Suprapubic skin (tissue), 4 donors: ENCODE measurements at regions not wholly inside any gene's neighbourhood (a gene's known extent, or its start where the extent isn't known, plus 50 kb on each side); places are given as distances from the start of the nearest gene placed in this dataset.
A peak's percentile ranks its signal among the peaks of the same experiment; 100 is the strongest.
"Not testable (repeated sequence)": the region's sequence is repeated elsewhere in the genome, so short reads cannot be mapped to it uniquely, and the experiment has no call there.

Experiments
- DNase-seq, 2 donors: peaks; one replicate each; pipeline ENCODE4 v3.0.0-alpha.2; 2019; ENCODE audit warnings: low spot score in 2 of 2
- H3K27ac ChIP-seq: fragments of 200-600 bp; sonication (generic); one replicate; pipeline ENCODE4 v1.5.1; 2019
- H3K27me3 ChIP-seq: fragments of 200-600 bp; sonication (generic); one replicate; pipeline ENCODE4 v1.5.1; 2019
- H3K36me3 ChIP-seq: fragments of 200-600 bp; sonication (generic); one replicate; pipeline ENCODE4 v1.5.1; 2019
- H3K4me1 ChIP-seq: fragments of 200-600 bp; sonication (generic); one replicate; pipeline ENCODE4 v1.5.1; 2019
- H3K4me3 ChIP-seq: fragments of 200-600 bp; sonication (generic); one replicate; pipeline ENCODE4 v1.5.1; 2019; ENCODE audit warnings: mild to moderate bottlenecking
- H3K9me3 ChIP-seq: fragments of 200-600 bp; sonication (generic); one replicate; pipeline ENCODE4 v1.5.1; 2019
- EP300 ChIP-seq: sonication (generic); formaldehyde crosslinking; IDR thresholded peaks from one replicate; pipeline ENCODE4 v1.6.1; 2017; ENCODE audit warnings: antibody characterized with exemption
- POLR2A ChIP-seq, 2 donors: fragments of 450-650 bp; IDR thresholded peaks; one replicate each; pipeline ENCODE4 v1.6.1; 2017; ENCODE audit warnings: antibody characterized with exemption in 2 of 2, mild to moderate bottlenecking in 2 of 2, moderate library complexity in 2 of 2
- POLR2AphosphoS5 ChIP-seq, 3 donors: sonication (generic); formaldehyde crosslinking; IDR thresholded peaks; one replicate each; pipeline ENCODE4 v1.6.1; 2017; ENCODE audit warnings: antibody characterized with exemption in 3 of 3
- WGBS: methylation state at CpG from one replicate; pipeline ENCODE4 v1.1.5; 2018; 5-methylcytosine and 5-hydroxymethylcytosine counted together
- TF ChIP-seq, protein P1 (sequence below), 2 donors: fragments of 200-600 bp in 1 of 2; fragments of 450-650 bp in 1 of 2; sonication (generic) in 1 of 2; IDR thresholded peaks; one replicate each; pipeline ENCODE4 v1.5.1; 2016 to 2019; ENCODE audit warnings: antibody characterized with exemption in 2 of 2, mild to moderate bottlenecking in 1 of 2, moderate library complexity in 1 of 2

DNA sequence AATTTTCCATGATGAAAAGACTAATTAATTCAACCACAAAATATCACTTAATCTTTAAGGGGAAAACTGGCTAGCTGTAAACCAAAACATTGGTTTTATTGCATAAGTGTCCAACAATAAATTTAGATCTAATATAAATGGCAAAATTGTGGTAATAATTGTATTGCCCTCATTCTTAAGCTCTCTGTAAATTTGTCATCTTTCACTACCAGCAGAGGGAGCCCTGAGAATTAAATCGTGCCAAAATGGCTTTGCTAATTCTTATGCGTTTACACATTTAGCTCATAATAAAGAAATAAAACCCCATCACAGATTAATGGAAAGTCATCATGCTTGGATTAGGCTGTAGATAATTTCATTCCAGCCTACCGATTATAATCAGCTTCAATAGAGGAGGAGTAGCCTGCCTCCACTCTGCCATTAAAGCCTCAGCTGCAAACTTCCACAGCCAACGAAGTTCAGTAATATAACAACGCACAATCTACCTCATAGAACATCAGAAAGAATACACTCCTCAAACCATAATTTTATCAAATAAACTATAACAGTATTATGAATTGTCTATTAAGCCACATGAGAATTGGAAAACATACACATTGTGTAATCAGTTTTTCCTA, 70.0 kb upstream of the ATP5MC3 start:
- DNase-seq: no peak
- TF ChIP-seq EP300 (no peak), POLR2AphosphoS5 (IDR thresholded peaks at IDR 0.05) (no peak), POLR2A (IDR thresholded peaks at IDR 0.05) (no peak)
- TF ChIP-seq, protein P1, sequence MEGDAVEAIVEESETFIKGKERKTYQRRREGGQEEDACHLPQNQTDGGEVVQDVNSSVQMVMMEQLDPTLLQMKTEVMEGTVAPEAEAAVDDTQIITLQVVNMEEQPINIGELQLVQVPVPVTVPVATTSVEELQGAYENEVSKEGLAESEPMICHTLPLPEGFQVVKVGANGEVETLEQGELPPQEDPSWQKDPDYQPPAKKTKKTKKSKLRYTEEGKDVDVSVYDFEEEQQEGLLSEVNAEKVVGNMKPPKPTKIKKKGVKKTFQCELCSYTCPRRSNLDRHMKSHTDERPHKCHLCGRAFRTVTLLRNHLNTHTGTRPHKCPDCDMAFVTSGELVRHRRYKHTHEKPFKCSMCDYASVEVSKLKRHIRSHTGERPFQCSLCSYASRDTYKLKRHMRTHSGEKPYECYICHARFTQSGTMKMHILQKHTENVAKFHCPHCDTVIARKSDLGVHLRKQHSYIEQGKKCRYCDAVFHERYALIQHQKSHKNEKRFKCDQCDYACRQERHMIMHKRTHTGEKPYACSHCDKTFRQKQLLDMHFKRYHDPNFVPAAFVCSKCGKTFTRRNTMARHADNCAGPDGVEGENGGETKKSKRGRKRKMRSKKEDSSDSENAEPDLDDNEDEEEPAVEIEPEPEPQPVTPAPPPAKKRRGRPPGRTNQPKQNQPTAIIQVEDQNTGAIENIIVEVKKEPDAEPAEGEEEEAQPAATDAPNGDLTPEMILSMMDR (IDR thresholded peaks at IDR 0.05): peak in 1 of 2 donors; percentile 46
- no peak overlapping the region for H3K27ac ChIP-seq
- WGBS: 18% methylated on average over 5 of the region's 5 CpGs
- no peaks in the 10 kb centered on the region for H3K36me3 ChIP-seq
- no peak overlapping the region for H3K4me3 ChIP-seq
- no peaks in the 10 kb centered on the region for H3K4me1 ChIP-seq
- peaks cover 20% of the 10 kb centered on the region for H3K27me3 ChIP-seq
- no peaks in the 10 kb centered on the region for H3K9me3 ChIP-seq

DNA sequence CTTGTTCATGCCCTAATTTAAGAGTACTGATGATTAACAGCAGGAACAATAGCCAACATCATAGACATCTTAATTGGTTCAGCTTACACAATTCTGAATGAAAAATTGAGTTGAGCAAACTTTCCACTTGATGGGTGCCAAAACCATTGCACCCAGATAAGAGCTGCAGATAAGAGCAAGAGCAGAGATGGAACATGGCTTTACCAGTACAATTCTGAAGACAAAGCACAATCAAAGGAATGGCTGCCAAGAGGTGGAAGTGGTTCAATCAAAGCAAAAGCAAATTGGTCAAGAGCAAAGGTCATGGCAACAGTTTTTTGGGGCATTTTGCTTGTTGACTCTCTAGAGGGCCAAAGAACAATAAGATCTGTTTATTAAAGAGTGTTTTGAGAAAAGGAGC, 65.6 kb upstream of the ATP5MC3 start:
- H3K36me3 ChIP-seq: no peaks in the 10 kb centered on the region
- H3K27me3 ChIP-seq: peaks cover 5% of the 10 kb centered on the region
- no peaks in the 10 kb centered on the region for H3K4me1 ChIP-seq
- no peak overlapping the region for H3K27ac ChIP-seq
- no peak overlapping the region for H3K4me3 ChIP-seq
- H3K9me3 ChIP-seq: no peaks in the 10 kb centered on the region
- no peak for DNase-seq
- TF ChIP-seq, protein P1 (IDR thresholded peaks at IDR 0.05): no peak
- no peak for TF ChIP-seq POLR2A (IDR thresholded peaks at IDR 0.05)
- TF ChIP-seq POLR2AphosphoS5 (IDR thresholded peaks at IDR 0.05): no peak
- TF ChIP-seq EP300: no peak

DNA sequence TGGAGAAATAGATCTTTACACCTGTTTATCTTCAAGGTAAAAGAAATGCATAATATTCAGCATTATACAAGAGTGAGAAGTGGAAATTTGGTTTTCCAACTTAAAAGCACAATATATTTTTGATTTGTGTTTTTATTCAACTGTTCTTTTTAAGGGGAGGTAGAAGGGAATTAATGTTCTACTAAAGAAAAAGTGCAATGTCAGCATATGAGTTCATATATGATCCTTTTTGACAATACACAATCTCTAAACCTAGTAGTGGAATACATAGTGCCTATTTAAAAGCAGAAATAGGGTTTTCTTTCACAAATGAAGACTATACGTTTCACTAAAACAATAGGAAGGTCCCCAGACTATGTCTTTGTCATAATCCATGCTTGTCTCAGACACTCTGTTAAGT, 63.2 kb upstream of the ATP5MC3 start:
- no peak for DNase-seq
- Histone ChIP-seq H3K4me1 (no peaks in the 10 kb centered on the region), H3K27me3 (peaks cover 7% of the 10 kb centered on the region), H3K27ac (no peak overlapping the region), H3K9me3 (no peaks in the 10 kb centered on the region), H3K4me3 (no peak overlapping the region), H3K36me3 (no peaks in the 10 kb centered on the region)
- TF ChIP-seq POLR2AphosphoS5 (IDR thresholded peaks at IDR 0.05): no peak
- no peak for TF ChIP-seq EP300
- TF ChIP-seq, protein P1 (IDR thresholded peaks at IDR 0.05): no peak
- no peak for TF ChIP-seq POLR2A (IDR thresholded peaks at IDR 0.05)
- 85% methylated on average over 1 of the region's 1 CpG for WGBS

DNA sequence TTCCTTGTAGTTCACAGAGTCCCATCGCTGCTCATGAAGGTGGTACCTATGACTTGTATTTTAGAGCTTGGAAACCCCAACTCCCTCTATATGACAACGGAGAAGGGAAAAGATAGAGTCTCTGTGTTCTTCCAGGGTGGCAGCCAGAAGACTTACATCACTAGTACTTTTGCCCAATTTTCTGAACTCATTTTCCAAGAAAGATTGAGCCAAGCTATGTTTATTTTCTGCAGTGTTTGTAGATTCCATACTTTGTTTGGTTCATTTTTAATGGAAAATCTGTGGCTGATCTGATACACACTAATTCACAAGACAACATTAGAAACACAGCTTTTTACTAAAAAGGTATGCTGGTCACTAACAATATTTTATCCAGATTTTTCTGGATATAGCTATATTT, 60.2 kb upstream of the ATP5MC3 start:
- TF ChIP-seq POLR2A (IDR thresholded peaks at IDR 0.05) (no peak), EP300 (no peak), POLR2AphosphoS5 (IDR thresholded peaks at IDR 0.05) (no peak)
- TF ChIP-seq, protein P1 (IDR thresholded peaks at IDR 0.05): no peak
- Histone ChIP-seq H3K27ac (no peak overlapping the region), H3K36me3 (no peaks in the 10 kb centered on the region), H3K4me1 (no peaks in the 10 kb centered on the region), H3K27me3 (peaks cover 4% of the 10 kb centered on the region), H3K9me3 (no peaks in the 10 kb centered on the region), H3K4me3 (no peak overlapping the region)
- WGBS: 91% methylated on average over 2 of the region's 2 CpGs
- DNase-seq: no peak

DNA sequence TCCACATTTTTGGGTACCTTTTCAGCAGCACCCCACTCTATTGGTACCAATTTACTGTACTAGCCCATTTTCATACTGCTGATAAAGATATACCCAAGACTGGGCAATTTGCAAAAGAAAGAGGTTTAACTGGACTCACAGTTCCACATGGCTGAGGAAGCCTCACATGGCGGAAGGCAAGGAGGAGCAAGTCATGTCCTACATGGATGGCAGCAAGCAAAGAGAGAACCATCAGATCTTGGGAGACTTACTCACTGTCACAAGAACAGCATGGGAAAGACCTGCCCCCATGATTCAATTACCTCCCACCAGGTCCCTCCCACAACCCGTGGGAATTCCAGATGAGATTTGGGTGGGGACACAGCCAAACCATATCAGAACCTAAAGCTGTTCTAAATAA, 58.5 kb upstream of the ATP5MC3 start:
- not testable (repeated sequence) for H3K36me3 ChIP-seq, H3K27ac ChIP-seq, H3K27me3 ChIP-seq, DNase-seq, H3K4me3 ChIP-seq, H3K4me1 ChIP-seq, H3K9me3 ChIP-seq
- WGBS: 94% methylated on average over 2 of the region's 2 CpGs

DNA sequence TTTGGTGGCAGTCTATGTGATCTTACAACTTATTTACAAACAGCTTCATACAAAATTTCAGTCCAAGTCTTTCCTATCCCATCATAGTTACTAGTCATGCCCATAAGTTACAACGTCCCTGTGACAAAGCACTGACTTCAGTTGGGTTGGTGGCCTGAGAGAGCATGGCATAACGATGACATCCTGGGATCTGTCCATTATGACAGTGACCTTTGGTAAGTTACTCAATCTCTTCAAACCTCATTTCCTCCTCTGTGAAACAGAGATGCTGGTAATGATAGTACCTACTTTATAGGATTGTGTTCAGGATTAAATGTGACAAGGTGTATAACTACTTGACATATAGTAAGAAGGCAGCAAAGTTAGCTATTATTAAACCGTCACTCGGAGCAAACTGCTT, 55.4 kb upstream of the ATP5MC3 start:
- no peaks in the 10 kb centered on the region for H3K9me3 ChIP-seq
- no peaks in the 10 kb centered on the region for H3K36me3 ChIP-seq
- H3K4me3 ChIP-seq: no peak overlapping the region
- no peak overlapping the region for H3K27ac ChIP-seq
- TF ChIP-seq POLR2A (IDR thresholded peaks at IDR 0.05) (no peak), EP300 (no peak)
- TF ChIP-seq, protein P1 (IDR thresholded peaks at IDR 0.05): no peak
- WGBS: 74% methylated on average over 4 of the region's 4 CpGs
- no peaks in the 10 kb centered on the region for H3K4me1 ChIP-seq
- no peak for DNase-seq
- peaks cover 4% of the 10 kb centered on the region for H3K27me3 ChIP-seq
